SJSA1 (cell line): ENCODE measurements at regions not wholly inside any gene's neighbourhood (a gene's known extent, or its start where the extent isn't known, plus 50 kb on each side); places are given as distances from the start of the nearest gene placed in this dataset.

ENCODE experiments used
- DNase-seq, 2 experiments: peaks; one replicate each; pipeline ENCODE4 v3.0.0-alpha.2; 2015 to 2020; ENCODE audit warnings: low spot score in 2 of 2, low read depth in 1 of 2
- H3K27ac ChIP-seq: fragments of 250-450 bp; sonication (Bioruptor Pico); 2 replicates; pipeline ENCODE4 v1.5.1; 2020; ENCODE audit warnings: mild to moderate bottlenecking, moderate library complexity
- H3K27me3 ChIP-seq: fragments of 250-450 bp; sonication (Bioruptor Pico); replicated peaks from 2 replicates; pipeline ENCODE4 v1.5.1; 2020; ENCODE audit warnings: mild to moderate bottlenecking, moderate library complexity
- H3K36me3 ChIP-seq: fragments of 250-450 bp; sonication (Bioruptor Pico); 2 replicates; pipeline ENCODE4 v1.5.1; 2020; ENCODE audit warnings: mild to moderate bottlenecking
- H3K4me1 ChIP-seq: fragments of 250-450 bp; sonication (Bioruptor Pico); replicated peaks from 2 replicates; pipeline ENCODE4 v1.6.1; 2021; ENCODE audit warnings: mild to moderate bottlenecking
- H3K4me3 ChIP-seq: fragments of 250-450 bp; sonication (Bioruptor Pico); 2 replicates; pipeline ENCODE4 v1.5.1; 2020; ENCODE audit warnings: mild to moderate bottlenecking
- H3K9me3 ChIP-seq: fragments of 250-450 bp; sonication (Bioruptor Pico); replicated peaks from 2 replicates; pipeline ENCODE4 v1.5.1; 2020; ENCODE audit warnings: mild to moderate bottlenecking

GRCh38 chr22:47449508-47450270 lies 687.2 kb downstream of the TBC1D22A start:
- H3K4me1 ChIP-seq = no peaks in the 10 kb centered on the region
- H3K27me3 ChIP-seq = no peaks in the 10 kb centered on the region
- H3K4me3 ChIP-seq = no peak overlapping the region
- no peak for DNase-seq
- no peaks in the 10 kb centered on the region for H3K9me3 ChIP-seq
- H3K36me3 ChIP-seq = no peaks in the 10 kb centered on the region
- no peak overlapping the region for H3K27ac ChIP-seq

DNA sequence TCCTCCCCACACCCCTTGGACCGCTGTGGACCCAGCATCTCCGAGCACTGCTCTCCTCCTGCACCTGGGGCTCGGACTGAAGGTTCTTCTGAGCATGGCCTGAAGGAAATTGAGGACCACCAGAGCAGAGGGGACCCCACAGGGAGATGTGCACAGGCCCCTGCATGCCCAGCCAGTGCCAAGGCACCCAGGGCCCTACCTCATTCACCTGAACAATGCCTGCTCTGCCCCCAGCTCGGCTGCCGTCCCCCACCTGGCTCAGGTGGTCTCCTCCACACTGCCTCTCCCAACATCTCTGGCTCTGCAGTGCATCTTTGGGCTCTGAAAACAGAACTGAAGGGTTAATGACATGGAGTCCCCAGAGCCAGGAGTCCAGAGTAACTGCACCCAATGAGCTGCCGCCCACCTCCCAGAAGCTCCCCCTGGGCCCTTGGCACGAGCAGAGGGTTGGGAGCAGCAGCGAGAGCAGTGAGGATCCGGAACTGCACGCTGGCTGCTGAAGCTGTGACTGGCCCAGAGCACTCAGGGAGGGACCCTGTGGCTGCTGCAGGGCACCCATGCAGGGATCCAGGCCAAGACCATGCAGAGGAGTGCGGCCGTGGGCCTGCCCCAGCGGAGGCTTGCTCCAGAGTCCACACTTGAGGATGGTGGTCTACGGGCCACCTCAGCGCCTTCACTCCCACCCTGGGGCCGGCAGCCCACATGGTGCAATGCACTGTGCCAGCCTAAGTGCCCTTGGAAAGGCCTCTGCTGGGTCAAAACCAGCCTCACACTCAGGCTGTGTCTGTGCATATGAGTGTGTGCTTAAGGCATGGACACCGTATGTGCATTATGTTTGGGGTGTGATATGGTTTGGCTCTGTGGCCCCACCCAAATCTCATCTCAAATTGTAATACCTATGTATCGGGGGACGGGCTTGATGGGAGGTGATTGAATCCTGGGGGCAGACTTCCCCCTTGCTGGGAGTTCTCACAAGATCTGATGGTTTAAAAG lies 686.1 kb downstream of the TBC1D22A start:
- Histone ChIP-seq H3K4me1 (no peaks in the 10 kb centered on the region), H3K9me3 (no peaks in the 10 kb centered on the region), H3K27ac (no peak overlapping the region), H3K4me3 (no peak overlapping the region), H3K27me3 (no peaks in the 10 kb centered on the region), H3K36me3 (no peaks in the 10 kb centered on the region)
- no peak for DNase-seq

DNA sequence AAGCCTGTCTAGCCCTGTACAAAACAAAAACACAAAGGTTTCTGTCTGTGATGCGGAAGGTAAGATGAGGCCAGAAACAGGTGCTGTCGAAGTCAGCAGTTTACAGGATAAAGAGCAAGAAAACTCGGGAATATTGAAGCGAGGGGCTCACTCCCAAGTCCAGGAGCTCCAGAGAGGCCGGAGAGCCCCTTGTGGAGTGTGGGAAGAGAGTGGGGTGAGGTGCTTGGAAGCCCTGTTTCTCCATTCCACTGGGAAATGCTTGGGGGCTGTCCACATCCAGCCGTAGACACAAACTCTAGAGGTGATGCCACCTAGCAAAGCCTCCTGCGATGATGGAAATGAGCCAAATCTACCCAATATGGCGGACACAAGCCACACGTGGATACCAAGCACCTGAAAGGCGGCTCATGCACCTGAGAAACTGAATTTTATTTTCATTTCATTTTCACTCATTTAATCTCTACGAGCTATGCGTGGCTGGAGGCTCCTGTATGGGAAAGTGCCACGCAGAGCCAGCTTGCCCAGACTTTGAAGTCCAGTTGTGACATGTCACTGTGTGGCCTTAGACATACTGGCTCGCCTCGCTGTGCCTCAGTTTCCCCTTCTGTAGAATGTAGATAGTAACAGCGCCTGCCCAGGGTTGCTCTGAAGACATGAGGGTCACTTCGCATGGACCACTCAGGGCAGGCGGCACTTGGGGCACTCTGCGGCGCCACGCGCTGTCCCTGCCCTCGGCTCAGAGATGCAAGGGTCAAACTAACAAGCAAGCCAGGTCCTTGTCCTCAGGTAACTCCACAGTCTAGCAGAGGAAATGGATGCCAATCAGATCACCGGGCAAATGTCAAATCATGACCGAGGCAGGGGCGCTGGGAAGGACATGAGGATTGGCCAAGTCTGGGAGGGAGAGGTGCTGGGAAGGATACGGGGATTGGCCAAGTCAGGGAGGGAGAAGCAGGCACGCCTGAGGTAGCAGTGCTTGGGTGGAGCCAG lies 684.7 kb downstream of the TBC1D22A start:
- no peak overlapping the region for H3K4me3 ChIP-seq
- H3K4me1 ChIP-seq = no peaks in the 10 kb centered on the region
- no peak overlapping the region for H3K27ac ChIP-seq
- H3K36me3 ChIP-seq = no peaks in the 10 kb centered on the region
- H3K27me3 ChIP-seq = no peaks in the 10 kb centered on the region
- no peaks in the 10 kb centered on the region for H3K9me3 ChIP-seq
- no peak for DNase-seq

- no peaks in the 10 kb centered on the region for H3K27me3 ChIP-seq
- 0 out of 2 replicates have a peak, but pooled peaks cover 2% of the 10 kb centered on the region for H3K9me3 ChIP-seq
- no peak for DNase-seq
- no peak overlapping the region for H3K4me3 ChIP-seq
- H3K36me3 ChIP-seq = no peaks in the 10 kb centered on the region
- H3K4me1 ChIP-seq = no peaks in the 10 kb centered on the region
- H3K27ac ChIP-seq = no peak overlapping the region
Observed at GRCh38 chr22:47446331-47446730, 683.9 kb downstream of the TBC1D22A start.

- 0 out of 2 replicates have a peak, but pooled peaks cover 2% of the 10 kb centered on the region for H3K9me3 ChIP-seq
- H3K27me3 ChIP-seq = no peaks in the 10 kb centered on the region
- H3K4me3 ChIP-seq = no peak overlapping the region
- no peaks in the 10 kb centered on the region for H3K4me1 ChIP-seq
- H3K36me3 ChIP-seq = no peaks in the 10 kb centered on the region
- H3K27ac ChIP-seq = no peak overlapping the region
- no peak for DNase-seq
Observed at GRCh38 chr22:47445716-47446290, 683.4 kb downstream of the TBC1D22A start.

DNA sequence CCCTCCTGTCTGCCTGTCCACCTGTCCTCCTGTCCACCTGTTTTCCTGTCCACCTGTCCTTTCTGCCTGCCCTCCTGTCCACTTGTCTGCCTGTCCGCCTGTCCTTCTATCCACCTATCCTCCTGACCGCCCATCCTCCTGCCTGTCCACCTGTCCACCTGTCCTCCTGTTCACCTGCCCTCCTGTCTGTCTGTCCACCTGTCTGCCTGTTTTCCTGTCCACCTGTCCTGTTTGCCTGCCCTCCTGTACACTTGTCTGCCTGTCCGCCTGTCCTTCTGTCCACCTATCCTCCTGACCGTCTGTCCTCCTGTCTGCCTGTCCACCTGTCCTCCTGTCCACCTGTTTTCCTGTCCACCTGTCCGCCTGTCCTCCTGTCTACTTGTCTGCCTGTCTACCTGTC lies 682.8 kb downstream of the TBC1D22A start:
- Histone ChIP-seq H3K9me3 (0 out of 2 replicates have a peak, but pooled peaks cover 2% of the 10 kb centered on the region), H3K27me3 (no peaks in the 10 kb centered on the region), H3K4me3 (no peak overlapping the region), H3K4me1 (no peaks in the 10 kb centered on the region), H3K36me3 (no peaks in the 10 kb centered on the region), H3K27ac (no peak overlapping the region)
- no peak for DNase-seq

GRCh38 chr22:47444746-47445065 lies 682.3 kb downstream of the TBC1D22A start:
- no peak for DNase-seq
- Histone ChIP-seq H3K4me3 (no peak overlapping the region), H3K27me3 (no peaks in the 10 kb centered on the region), H3K4me1 (no peaks in the 10 kb centered on the region), H3K27ac (no peak overlapping the region), H3K36me3 (no peaks in the 10 kb centered on the region), H3K9me3 (0 out of 2 replicates have a peak, but pooled peaks cover 2% of the 10 kb centered on the region)

DNA sequence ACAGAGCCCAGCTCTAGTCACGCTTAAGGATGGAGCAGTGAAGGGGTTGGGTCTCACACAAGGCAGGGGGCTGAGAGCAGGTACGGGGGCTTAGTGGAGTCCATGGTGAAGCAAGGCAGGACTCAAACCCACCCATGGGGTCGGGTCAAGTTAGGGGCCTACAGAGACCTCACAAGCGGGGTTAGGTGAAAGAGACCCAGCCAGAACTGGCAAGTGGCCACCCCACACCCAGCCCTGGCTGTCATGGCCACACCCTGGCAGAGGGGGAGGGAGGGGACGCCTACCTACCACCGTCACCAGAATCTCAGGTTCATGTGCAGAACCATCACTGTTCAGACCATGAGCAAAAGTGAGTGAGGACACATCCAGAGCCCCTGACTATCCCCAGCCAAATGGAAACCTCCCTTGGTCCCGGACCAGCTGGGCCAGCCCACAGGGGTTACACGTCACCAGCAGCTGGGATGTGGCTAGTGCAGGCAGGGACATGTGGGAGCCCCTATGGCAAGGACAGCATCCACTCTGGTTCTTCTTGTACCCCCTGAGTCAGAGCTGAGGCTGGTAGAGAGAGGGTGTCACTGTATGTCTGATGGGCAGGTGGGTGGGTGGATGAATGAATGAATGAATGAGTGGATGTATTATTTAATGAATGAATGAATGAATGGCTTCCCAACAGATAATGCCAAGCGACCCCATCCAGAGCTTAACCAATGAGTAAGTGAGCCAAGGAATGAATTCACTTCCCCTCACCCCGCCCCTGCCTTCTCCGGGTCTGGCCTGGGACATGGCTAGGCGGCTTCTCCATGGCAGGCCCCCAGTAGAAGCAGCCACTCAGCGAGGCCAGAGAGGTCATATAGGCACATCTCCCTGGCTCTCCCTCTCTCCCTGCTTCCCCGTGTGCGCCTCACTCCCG lies 681.6 kb downstream of the TBC1D22A start:
- Histone ChIP-seq H3K4me1 (no peaks in the 10 kb centered on the region), H3K4me3 (no peak overlapping the region), H3K9me3 (0 out of 2 replicates have a peak, but pooled peaks cover 2% of the 10 kb centered on the region), H3K36me3 (no peaks in the 10 kb centered on the region), H3K27ac (no peak overlapping the region), H3K27me3 (no peaks in the 10 kb centered on the region)
- no peak for DNase-seq

DNA sequence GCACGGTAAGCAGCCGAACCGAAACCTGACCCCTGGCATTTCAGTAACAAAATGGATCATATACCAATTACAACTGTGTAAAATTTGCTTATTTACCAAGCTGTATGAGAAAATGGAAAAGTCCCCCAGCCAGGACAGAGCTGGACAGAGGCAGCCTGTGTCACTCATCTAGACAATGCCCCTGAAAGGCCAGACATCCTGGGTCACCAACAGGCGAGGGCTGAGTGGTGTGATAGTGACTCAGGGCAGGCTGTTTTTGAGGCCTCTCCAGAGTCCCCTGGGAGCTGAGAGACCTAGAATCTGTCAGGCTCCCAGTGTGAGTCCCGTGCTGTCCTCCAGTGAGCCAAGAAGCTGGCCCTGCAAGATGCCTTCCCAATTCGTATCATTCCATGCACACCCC lies 680.4 kb downstream of the TBC1D22A start:
- H3K36me3 ChIP-seq = no peaks in the 10 kb centered on the region
- no peak for DNase-seq

GRCh38 chr22:47439643-47440265 lies 677.3 kb downstream of the TBC1D22A start:
- Histone ChIP-seq H3K9me3 (0 out of 2 replicates have a peak, but pooled peaks cover 2% of the 10 kb centered on the region), H3K36me3 (no peaks in the 10 kb centered on the region), H3K4me1 (no peaks in the 10 kb centered on the region), H3K27me3 (no peaks in the 10 kb centered on the region), H3K27ac (no peak overlapping the region), H3K4me3 (no peak overlapping the region)
- no peak for DNase-seq

More for the DNA sequence above, 680.4 kb downstream of the TBC1D22A start:
- Histone ChIP-seq H3K9me3 (0 out of 2 replicates have a peak, but pooled peaks cover 2% of the 10 kb centered on the region), H3K4me3 (no peak overlapping the region), H3K27ac (no peak overlapping the region), H3K4me1 (no peaks in the 10 kb centered on the region), H3K27me3 (no peaks in the 10 kb centered on the region)

- 0 out of 2 replicates have a peak, but pooled peaks cover 2% of the 10 kb centered on the region for H3K9me3 ChIP-seq
- H3K27ac ChIP-seq = no peak overlapping the region
- H3K36me3 ChIP-seq = no peaks in the 10 kb centered on the region
- DNase-seq = no peak
- no peaks in the 10 kb centered on the region for H3K4me1 ChIP-seq
- H3K27me3 ChIP-seq = no peaks in the 10 kb centered on the region
- no peak overlapping the region for H3K4me3 ChIP-seq
Observed at GRCh38 chr22:47437636-47438035, 675.2 kb downstream of the TBC1D22A start.

DNA sequence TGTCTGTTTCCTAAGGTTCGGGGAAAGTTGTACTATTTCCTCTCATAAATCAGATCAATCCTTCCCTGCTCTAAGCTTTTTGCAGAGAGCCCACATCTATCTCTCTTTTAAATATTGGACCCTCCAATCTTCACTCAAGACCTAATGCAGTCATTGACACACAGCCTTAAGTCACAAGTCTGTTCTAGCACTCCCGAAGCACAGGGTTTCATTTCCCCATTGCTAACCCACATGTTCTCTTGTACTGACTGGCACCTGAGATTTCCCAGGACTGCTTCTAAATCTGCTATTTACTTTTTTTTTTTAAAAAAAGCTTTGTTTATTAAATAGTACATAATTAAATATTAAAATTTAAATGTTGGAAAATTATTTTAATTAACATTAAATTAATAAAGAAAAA lies 674.7 kb downstream of the TBC1D22A start:
- Histone ChIP-seq H3K27me3 (no peaks in the 10 kb centered on the region), H3K36me3 (no peaks in the 10 kb centered on the region), H3K4me3 (no peak overlapping the region), H3K27ac (no peak overlapping the region), H3K4me1 (no peaks in the 10 kb centered on the region), H3K9me3 (0 out of 2 replicates have a peak, but pooled peaks cover 2% of the 10 kb centered on the region)
- DNase-seq = no peak
